ENCODE measurements at regions not wholly inside any gene's neighbourhood (a gene's known extent, or its start where the extent isn't known, plus 50 kb on each side); places are given as distances from the start of the nearest gene placed in this dataset.

DNA sequence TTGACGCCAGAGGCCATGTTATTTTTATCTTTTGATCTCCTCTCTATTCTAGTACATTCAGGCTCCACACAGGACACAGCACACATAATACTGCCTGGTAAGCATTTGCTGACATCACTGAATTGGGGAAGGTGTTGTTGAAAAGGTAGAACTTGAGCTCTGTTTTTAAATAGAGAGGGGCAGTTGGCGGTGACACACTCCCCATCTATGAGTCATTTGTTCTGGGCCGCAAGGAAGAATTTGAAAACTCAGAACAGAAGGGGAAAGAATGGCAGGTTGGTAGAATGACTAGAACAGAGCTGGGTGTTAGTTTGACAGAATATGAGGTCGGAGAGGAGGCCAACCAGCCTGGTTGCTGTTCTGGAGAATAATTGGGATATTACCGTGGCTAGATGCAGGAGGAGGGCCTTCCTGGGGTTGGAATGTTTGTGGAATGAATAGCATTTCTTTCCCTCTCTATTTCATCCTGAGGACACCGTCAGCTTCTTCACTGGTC, 52.1 kb upstream of the ERRFI1 start:
- Histone ChIP-seq H3K27me3 (ENCODE audit: insufficient read depth, poor library complexity, severe bottlenecking) (no peaks in the 10 kb centered on the region), H3K9me3 (ENCODE audit: severe bottlenecking) (no peaks in the 10 kb centered on the region), H3K27ac (ENCODE audit: poor library complexity, severe bottlenecking) (peak overlapping the region; percentile 99), H3K4me1 (ENCODE audit: insufficient read depth, poor library complexity, severe bottlenecking) (peaks cover 48% of the 10 kb centered on the region), H3K4me3 (ENCODE audit: severe bottlenecking) (no peak overlapping the region), H3K36me3 (ENCODE audit: low read depth) (no peaks in the 10 kb centered on the region)
- TF ChIP-seq CTCF (IDR thresholded peaks at IDR 0.05; ENCODE audit: poor library complexity, severe bottlenecking) = no peak
- peak; percentile 78 for ATAC-seq (ENCODE audit: low read depth)
- no peak for DNase-seq (ENCODE audit: low spot score)

DNA sequence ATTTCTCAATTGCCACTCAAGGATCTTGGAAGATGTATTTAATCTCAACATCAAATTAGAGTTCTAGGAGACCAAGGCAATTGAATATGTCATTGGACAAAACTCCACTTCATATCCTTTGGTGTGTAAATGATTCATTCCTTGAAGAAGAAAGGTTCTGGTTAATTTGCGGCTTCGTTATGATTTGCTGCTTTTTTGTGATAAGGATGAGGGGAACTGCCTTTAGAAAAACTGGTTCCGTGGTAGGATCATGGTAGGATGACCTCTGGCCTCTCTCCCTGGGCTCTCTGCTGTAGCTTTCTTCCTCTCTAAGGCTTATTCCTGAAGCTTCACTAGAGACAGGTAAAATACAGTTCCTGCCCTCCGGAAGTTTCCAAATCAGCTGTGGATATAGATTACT, 51.5 kb upstream of the ERRFI1 start:
- ATAC-seq (ENCODE audit: low read depth) = peak; percentile 7; the same call in 1 of the 3 replicates
- H3K27ac ChIP-seq (ENCODE audit: poor library complexity, severe bottlenecking) = peak overlapping the region; percentile 99
- peaks cover 42% of the 10 kb centered on the region for H3K4me1 ChIP-seq (ENCODE audit: insufficient read depth, poor library complexity, severe bottlenecking)
- no peaks in the 10 kb centered on the region for H3K27me3 ChIP-seq (ENCODE audit: insufficient read depth, poor library complexity, severe bottlenecking)
- no peak overlapping the region for H3K4me3 ChIP-seq (ENCODE audit: severe bottlenecking)
- TF ChIP-seq CTCF (IDR thresholded peaks at IDR 0.05; ENCODE audit: poor library complexity, severe bottlenecking) = no peak
- no peak for DNase-seq (ENCODE audit: low spot score)
- no peaks in the 10 kb centered on the region for H3K9me3 ChIP-seq (ENCODE audit: severe bottlenecking)
- H3K36me3 ChIP-seq (ENCODE audit: low read depth) = no peaks in the 10 kb centered on the region

GRCh38 chr1:8077120-8077573, 51.0 kb upstream of the ERRFI1 start:
- peaks cover 42% of the 10 kb centered on the region for H3K4me1 ChIP-seq (ENCODE audit: insufficient read depth, poor library complexity, severe bottlenecking)
- peak; percentile 82 for DNase-seq (ENCODE audit: low spot score)
- H3K4me3 ChIP-seq (ENCODE audit: severe bottlenecking) = no peak overlapping the region

DNA sequence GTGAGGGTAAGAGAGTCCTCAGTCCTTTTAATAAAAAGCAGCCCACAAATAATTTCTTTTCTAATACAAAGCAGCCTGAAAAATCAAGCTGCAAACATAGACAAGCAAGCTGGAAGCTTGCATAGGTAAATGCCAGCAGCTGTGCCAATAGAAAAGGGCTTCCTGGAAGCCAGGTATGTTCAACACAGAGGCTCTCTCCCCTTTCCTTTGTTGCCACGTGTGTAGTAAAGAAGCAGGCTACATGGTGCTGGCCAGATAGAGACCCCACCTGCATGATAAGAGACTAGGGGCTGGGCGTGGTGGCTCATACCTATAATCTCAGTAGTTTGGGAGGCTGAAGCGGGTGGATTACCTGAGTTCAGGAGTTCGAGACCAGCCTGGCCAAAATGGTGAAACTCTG, 50.1 kb upstream of the ERRFI1 start:
- H3K4me3 ChIP-seq (ENCODE audit: severe bottlenecking) = no peak overlapping the region
- ATAC-seq (ENCODE audit: low read depth) (no peak), DNase-seq (ENCODE audit: low spot score) (no peak)
- H3K27me3 ChIP-seq (ENCODE audit: insufficient read depth, poor library complexity, severe bottlenecking) = no peaks in the 10 kb centered on the region
- H3K27ac ChIP-seq (ENCODE audit: poor library complexity, severe bottlenecking) = peak overlapping the region; percentile 99
- no peak for TF ChIP-seq CTCF (IDR thresholded peaks at IDR 0.05; ENCODE audit: poor library complexity, severe bottlenecking)
- no peaks in the 10 kb centered on the region for H3K36me3 ChIP-seq (ENCODE audit: low read depth)
- no peaks in the 10 kb centered on the region for H3K9me3 ChIP-seq (ENCODE audit: severe bottlenecking)
- H3K4me1 ChIP-seq (ENCODE audit: insufficient read depth, poor library complexity, severe bottlenecking) = peaks cover 46% of the 10 kb centered on the region

More at GRCh38 chr1:8077120-8077573, 51.0 kb upstream of the ERRFI1 start:
- no peaks in the 10 kb centered on the region for H3K27me3 ChIP-seq (ENCODE audit: insufficient read depth, poor library complexity, severe bottlenecking)
- no peak for TF ChIP-seq CTCF (IDR thresholded peaks at IDR 0.05; ENCODE audit: poor library complexity, severe bottlenecking)
- peak overlapping the region; percentile 99 for H3K27ac ChIP-seq (ENCODE audit: poor library complexity, severe bottlenecking)
- no peaks in the 10 kb centered on the region for H3K9me3 ChIP-seq (ENCODE audit: severe bottlenecking)
- peak; percentile 85 for ATAC-seq (ENCODE audit: low read depth)
- H3K36me3 ChIP-seq (ENCODE audit: low read depth) = no peaks in the 10 kb centered on the region

Measured in RWPE2 (cell line).